ENCODE measurements at regions not wholly inside any gene's neighbourhood (a gene's known extent, or its start where the extent isn't known, plus 50 kb on each side); places are given as distances from the start of the nearest gene placed in this dataset.

GRCh38 chr11:122307476-122308035 lies 191.5 kb upstream of the BLID start:
- H3K79me2 ChIP-seq (ENCODE audit: low read length), result no peaks in the 10 kb centered on the region
- no peak overlapping the region for H3K4me2 ChIP-seq (ENCODE audit: low read length)
- H2AFZ ChIP-seq (ENCODE audit: low read length), result no peak overlapping the region
- ChIA-PET POLR2A (ENCODE audit: unreplicated experiment) (interaction anchor here (0.6 to 0.7 kb wide), 3 partner anchors 20 to 800 kb away, joined by 3 to 4 read pairs (median 4); no protein-coding TSS in a partner anchor), CTCF (no interaction called here)
- no peaks in the 10 kb centered on the region for H3K9me2 ChIP-seq (replicated peaks; ENCODE audit: low read length)
- H3K9me3 ChIP-seq (ENCODE audit: low read length), result no peaks in the 10 kb centered on the region
- intact Hi-C loops (cut with micrococcal nuclease), result loop anchor here (10.0 kb wide), 2 partner anchors 177 to 283 kb away; no protein-coding TSS in a partner anchor
- DNase-seq (no peak), ATAC-seq (no peak)
- no peaks in the 10 kb centered on the region for H4K20me1 ChIP-seq (ENCODE audit: low read length)
- H3K27me3 ChIP-seq (ENCODE audit: low read length), result peaks cover 97% of the 10 kb centered on the region
- TF ChIP-seq CTCF (conservative IDR thresholded peaks at IDR 0.05; ENCODE audit: low read depth, low read length) (no peak), EZH2phosphoT487 (IDR thresholded peaks at IDR 0.05; ENCODE audit: borderline replicate concordance, low read length) (no peak), EZH2 (IDR thresholded peaks at IDR 0.05; ENCODE audit: low read length, unreplicated experiment) (no peak)
- H3K4me1 ChIP-seq (ENCODE audit: insufficient read depth, low read length), result no peaks in the 10 kb centered on the region
- BruUV-seq (replicated peaks), result no TSS peak
- no peak overlapping the region for H3K27ac ChIP-seq (ENCODE audit: low read length)
- no peaks in the 10 kb centered on the region for H3F3A ChIP-seq (ENCODE audit: low read length, unreplicated experiment)
- no peaks in the 10 kb centered on the region for H3K36me3 ChIP-seq (ENCODE audit: low read depth, low read length)
- H3K9ac ChIP-seq (ENCODE audit: low read length), result no peak overlapping the region
- H3K4me3 ChIP-seq (ENCODE audit: low read length), result no peak overlapping the region

GRCh38 chr11:122306831-122307391 lies 190.9 kb upstream of the BLID start:
- TF ChIP-seq EZH2phosphoT487 (IDR thresholded peaks at IDR 0.05; ENCODE audit: borderline replicate concordance, low read length) (no peak), CTCF (conservative IDR thresholded peaks at IDR 0.05; ENCODE audit: low read depth, low read length) (no peak), EZH2 (IDR thresholded peaks at IDR 0.05; ENCODE audit: low read length, unreplicated experiment) (peak; percentile 23)
- no peaks in the 10 kb centered on the region for H3K4me1 ChIP-seq (ENCODE audit: insufficient read depth, low read length)
- no TSS peak for BruUV-seq (replicated peaks)
- DNase-seq (no peak), ATAC-seq (no peak)
- intact Hi-C loops (cut with micrococcal nuclease), result loop anchor here (10.0 kb wide), 2 partner anchors 178 to 282 kb away; no protein-coding TSS in a partner anchor
- H3K4me2 ChIP-seq (ENCODE audit: low read length), result no peak overlapping the region
- H3K9me2 ChIP-seq (replicated peaks; ENCODE audit: low read length), result no peaks in the 10 kb centered on the region
- no peaks in the 10 kb centered on the region for H3F3A ChIP-seq (ENCODE audit: low read length, unreplicated experiment)
- H2AFZ ChIP-seq (ENCODE audit: low read length), result no peak overlapping the region
- no peaks in the 10 kb centered on the region for H3K36me3 ChIP-seq (ENCODE audit: low read depth, low read length)
- peaks cover 97% of the 10 kb centered on the region for H3K27me3 ChIP-seq (ENCODE audit: low read length)
- no peaks in the 10 kb centered on the region for H3K79me2 ChIP-seq (ENCODE audit: low read length)
- ChIA-PET POLR2A (ENCODE audit: unreplicated experiment) (interaction anchor here (0.6 to 0.7 kb wide), 2 partner anchors 20 to 800 kb away, joined by 4 read pairs; no protein-coding TSS in a partner anchor), CTCF (interaction anchor here (0.5 kb wide), 1 partner anchor 40 kb away, joined by 3 read pairs; no protein-coding TSS in a partner anchor)
- H3K4me3 ChIP-seq (ENCODE audit: low read length), result no peak overlapping the region
- H3K9me3 ChIP-seq (ENCODE audit: low read length), result no peaks in the 10 kb centered on the region
- no peak overlapping the region for H3K27ac ChIP-seq (ENCODE audit: low read length)
- no peaks in the 10 kb centered on the region for H4K20me1 ChIP-seq (ENCODE audit: low read length)
- H3K9ac ChIP-seq (ENCODE audit: low read length), result no peak overlapping the region

Data from PC-3 (cell line).